B cell (primary cell): ENCODE measurements at regions not wholly inside any gene's neighbourhood (a gene's known extent, or its start where the extent isn't known, plus 50 kb on each side); places are given as distances from the start of the nearest gene placed in this dataset.

Source experiments
- CTCF ChIP-seq: fragments of 200-600 bp; IDR thresholded peaks from one replicate; pipeline ENCODE4 v1.8.0; 2022; ENCODE audit warnings: antibody characterized with exemption, mild to moderate bottlenecking
- EZH2 ChIP-seq: IDR thresholded peaks from 2 replicates; pipeline ENCODE4 v1.6.1; 2012; ENCODE audit warnings: borderline replicate concordance, low read depth, mild to moderate bottlenecking, moderate library complexity, low read length; ENCODE audit not compliant: insufficient read depth, poor library complexity, severe bottlenecking

GRCh38 chr3:159765030-159765859 lies 223.4 kb upstream of the IL12A start:
- TF ChIP-seq CTCF: no peak
- TF ChIP-seq EZH2: no peak
